Stimulated activated CD8-positive, alpha-beta memory T cell treated with anti-CD3 and anti-CD28 coated beads, Interleukin-15, amount 100 ng/mL, for 4 hours (primary cell): ENCODE measurements at regions not wholly inside any gene's neighbourhood (a gene's known extent, or its start where the extent isn't known, plus 50 kb on each side); places are given as distances from the start of the nearest gene placed in this dataset.

ENCODE experiments used
- DNase-seq, 2 donors: peaks; one replicate each; pipeline ENCODE4 v3.0.0-alpha.2; 2020; ENCODE audit warnings: low read depth in 2 of 2

DNA sequence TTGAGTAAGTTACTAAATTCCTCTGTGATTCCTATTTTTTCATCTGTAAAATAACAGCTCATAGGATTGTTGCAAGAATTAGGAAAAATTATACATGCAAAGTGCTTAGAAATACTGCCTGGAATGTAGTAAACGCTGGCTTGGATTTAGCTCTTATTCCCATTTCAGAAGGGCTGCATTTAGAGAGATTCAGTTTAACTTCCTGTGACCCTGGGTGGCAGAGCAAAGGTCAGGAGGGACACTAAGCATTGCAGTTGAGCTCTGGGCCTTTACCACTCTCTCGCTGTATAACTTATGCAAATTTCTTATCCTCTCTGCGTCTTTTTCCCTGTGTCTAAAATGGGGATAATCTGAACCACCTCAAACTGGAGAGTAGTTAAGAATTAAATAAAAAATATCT is 241.0 kb upstream of the POU3F1 start:
- DNase-seq, result no peak

DNA sequence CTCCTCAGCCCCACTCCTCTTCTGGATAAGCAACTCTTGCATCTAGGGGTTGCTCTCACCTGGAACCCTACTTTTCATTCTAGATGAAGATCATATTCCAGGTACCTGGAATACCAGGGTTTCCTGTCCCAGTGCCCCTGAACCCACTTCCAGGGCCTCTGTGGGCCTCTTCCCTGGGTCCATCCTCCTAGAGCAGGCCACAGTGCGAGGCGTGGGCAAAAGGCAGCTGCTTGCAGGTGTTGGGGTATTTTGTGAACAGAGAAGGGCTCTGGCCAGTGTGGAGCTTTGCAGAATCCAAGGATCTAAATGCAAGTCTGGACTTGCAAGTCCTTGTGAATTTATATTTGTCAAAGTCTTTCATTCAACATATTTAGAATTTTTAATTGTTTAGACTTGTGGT is 240.4 kb upstream of the POU3F1 start:
- no peak for DNase-seq

- no peak for DNase-seq
Observed at GRCh38 chr1:38285807-38286530, 239.4 kb upstream of the POU3F1 start.

DNA sequence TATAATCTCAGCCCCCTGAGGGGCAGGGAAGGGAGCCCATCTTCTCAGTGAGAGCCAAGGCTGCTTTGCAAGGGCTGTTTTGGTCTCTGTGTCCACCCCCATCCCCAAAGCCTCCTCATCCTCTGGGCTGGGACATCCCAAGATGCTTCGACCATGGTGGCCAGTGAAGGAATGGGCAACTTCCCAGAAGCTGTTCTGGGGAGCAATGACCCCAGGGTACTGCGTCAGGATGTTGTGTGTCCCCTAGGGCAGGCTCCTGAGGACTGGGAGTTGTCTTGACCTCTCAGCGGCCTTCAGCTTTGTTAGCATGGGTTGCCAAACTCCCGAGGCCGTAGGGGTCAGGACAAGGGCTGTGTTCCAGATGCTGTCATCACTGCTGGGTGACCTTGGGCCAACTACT is 238.4 kb upstream of the POU3F1 start:
- DNase-seq, result no peak

- DNase-seq, result no peak
Observed at GRCh38 chr1:38283696-38284470, 237.3 kb upstream of the POU3F1 start.

GRCh38 chr1:38279148-38279547 is 232.6 kb upstream of the POU3F1 start:
- no peak for DNase-seq

- DNase-seq, result no peak
Observed at GRCh38 chr1:38277646-38278045, 231.1 kb upstream of the POU3F1 start.

DNA sequence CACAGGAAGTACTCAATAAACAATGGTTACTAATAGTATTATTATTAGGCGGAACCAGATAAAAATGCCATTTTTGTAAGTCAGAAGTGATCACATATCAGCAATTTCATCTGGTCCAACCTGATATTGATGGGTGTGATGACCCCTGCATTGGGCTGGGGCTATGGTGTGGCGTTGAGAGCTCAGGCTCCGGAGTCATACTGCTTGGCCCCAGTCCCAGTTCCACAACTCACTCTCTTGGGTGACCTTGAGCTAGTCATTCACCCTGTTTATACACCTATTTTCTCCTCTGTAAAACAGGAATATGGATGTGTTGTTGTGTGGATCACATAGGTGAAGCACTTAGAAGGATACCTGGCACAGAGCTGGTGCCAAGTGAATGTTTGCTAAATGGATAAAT is 229.4 kb upstream of the POU3F1 start:
- DNase-seq, result no peak

DNA sequence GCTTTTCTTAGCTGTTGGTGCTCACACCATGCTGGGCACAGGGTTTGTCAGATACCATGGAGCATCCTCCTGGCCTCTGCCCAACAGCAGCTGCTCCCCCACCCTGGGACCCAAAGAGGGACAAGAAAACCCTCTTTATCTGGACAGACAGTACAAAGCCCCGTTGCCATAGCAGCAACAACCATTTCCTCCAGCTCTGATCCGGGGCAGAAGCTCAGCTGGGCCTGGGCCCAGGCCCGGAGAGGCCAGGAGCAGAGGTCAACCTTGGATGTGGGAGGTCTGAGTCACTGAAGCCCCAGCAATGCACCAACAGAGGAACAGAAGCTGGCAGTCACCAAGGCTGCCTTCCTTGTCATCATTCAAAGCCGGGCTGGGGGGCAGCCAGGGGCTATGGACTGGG is 228.4 kb upstream of the POU3F1 start:
- DNase-seq, result no peak

GRCh38 chr1:38273196-38273804 is 226.7 kb upstream of the POU3F1 start:
- DNase-seq, result no peak

- no peak for DNase-seq
Observed at GRCh38 chr1:38272515-38272914, 225.9 kb upstream of the POU3F1 start.

DNA sequence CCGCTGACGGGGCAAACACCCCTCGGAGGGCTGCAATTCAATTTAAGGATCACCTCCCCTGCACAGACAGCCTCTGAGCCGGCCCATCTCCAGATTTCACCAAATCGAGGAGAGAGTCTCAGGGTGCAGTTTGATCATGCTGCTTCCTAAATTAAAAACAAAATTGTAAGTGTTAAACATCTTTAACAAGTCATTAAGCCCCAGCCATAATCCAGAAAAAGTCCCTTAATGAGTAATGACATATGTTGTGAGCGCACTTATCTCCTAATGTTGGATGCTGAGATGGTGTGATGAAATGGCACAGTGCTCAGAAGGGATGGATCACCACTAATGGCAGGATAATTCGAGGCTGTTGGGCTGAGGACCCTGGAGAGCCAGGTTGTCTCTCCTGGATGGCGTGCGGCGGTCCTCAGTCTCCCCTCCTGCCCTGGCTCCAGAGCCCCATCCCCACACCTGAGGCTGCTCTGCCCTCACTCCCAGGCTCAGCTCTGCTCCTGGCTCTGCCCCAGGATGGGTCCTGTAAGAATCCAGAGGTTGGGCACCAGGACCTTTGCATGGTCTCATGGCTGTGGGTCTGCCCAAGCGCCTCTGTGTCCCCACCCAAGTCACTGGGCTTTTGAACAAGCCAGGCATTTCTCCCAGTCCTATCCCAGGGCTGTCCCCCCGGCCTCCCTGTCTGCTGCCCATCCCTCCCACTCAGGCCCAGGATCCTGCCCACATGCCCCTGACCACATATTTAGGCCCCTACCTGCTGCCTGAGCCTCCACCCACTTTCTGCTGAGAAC is 224.4 kb upstream of the POU3F1 start:
- no peak for DNase-seq

DNA sequence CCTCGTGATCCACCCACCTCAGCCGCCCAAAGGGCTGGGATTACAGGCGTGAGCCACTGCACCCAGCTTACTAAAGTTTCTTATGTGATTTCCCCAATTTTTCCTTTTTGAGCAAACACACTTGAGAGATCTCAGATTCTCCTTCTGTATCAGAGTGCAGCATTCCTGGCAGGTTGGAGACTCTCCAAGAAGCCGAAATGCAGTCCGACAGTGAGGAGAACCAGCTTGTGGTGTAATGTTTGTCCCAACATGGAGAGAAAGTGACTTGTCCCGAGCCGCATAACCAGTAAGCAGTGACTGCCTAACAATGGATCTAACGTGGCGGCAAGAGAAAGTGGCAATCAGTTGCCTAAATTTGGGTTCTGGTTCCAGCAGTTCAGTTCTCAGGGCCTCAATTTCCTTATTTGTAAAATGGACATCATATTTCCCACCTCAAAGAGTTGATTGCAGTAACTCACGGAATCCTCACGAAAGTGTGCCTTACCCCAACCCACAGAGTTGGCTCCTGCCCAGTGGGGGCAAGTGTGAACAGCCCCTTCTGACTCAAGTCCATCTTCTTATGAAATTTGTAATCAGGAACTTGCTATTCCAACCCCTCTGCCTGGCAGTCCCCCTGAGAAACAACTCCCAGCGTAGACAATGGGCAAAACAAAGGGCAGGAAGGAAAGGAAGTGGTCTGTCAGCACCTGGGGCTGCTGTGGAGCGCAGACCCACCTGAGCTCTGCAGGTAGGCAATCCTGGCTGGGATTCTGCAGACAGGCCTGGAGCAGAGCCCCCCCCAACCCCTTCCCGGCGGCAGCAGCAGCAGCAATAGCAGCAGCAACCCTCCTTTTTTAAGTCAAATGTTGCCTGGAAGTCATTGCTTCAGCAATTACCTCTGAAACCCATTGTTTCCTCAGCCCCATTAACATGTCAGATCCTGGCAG is 223.6 kb upstream of the POU3F1 start:
- no peak for DNase-seq

DNA sequence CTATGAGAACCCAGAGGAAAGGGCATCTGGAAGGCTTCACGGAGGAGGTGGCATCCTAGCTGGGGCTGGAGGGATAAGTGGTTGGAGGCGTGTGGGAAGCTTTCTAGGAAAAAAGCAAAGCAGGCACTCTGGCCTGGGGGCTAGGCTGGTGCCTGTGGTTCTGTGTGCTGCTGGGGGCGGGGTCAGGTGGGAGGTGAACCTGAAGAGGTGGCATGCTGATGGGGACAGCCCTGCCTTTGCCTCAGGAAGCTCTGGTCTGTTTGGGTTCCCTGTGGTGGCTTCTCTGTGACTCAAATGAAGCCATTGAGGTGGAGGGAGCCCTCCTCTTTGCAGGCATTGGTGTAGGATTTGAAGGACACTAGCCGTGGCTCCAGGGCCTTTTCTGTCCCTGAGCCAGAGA is 221.6 kb upstream of the POU3F1 start:
- DNase-seq, result no peak

- no peak for DNase-seq
Observed at GRCh38 chr1:38267037-38268036, 220.7 kb upstream of the POU3F1 start.

- no peak for DNase-seq
Observed at GRCh38 chr1:38266197-38266520, 219.6 kb upstream of the POU3F1 start.

GRCh38 chr1:38265293-38266196 is 219.0 kb upstream of the POU3F1 start:
- DNase-seq, result no peak

- DNase-seq, result no peak
Observed at GRCh38 chr1:38263438-38263837, 216.8 kb upstream of the POU3F1 start.

DNA sequence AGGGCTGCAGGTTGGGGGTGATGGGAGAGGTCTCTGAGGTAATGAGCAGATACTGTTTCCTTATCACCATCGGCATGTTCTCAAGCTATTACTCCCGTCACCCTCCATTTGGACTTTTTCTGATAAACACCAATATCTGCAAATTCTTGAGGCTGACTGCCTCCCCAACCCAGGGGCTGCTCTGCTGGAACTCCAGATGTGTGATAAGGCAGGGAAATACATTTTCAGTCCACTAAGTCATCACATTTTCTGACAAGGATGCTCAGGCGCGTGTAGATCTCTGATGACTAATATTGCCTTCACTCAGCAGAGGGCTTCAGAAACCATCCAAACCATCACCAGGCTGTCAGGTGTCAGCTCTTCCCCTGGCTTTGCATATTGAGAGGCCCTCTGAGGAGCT is 215.0 kb upstream of the POU3F1 start:
- no peak for DNase-seq
